ENCODE measurements at regions not wholly inside any gene's neighbourhood (a gene's known extent, or its start where the extent isn't known, plus 50 kb on each side); places are given as distances from the start of the nearest gene placed in this dataset.

GRCh38 chr1:234879147-234880080, 249.2 kb downstream of the TOMM20 start:
- Mint-ChIP-seq H3K36me3 (ENCODE audit: insufficient read depth in 1 of 3, low read depth in 3 of 3) (no peaks in the 10 kb centered on the region), H3K9me3 (no peaks in the 10 kb centered on the region), H3K4me3 (no peak overlapping the region), H3K27me3 (ENCODE audit: low read depth) (peaks cover 1% of the 10 kb centered on the region; the same call in 1 of the 2 replicates), H3K27ac (no peak overlapping the region), H3K4me1 (no peaks in the 10 kb centered on the region)
- Histone ChIP-seq H2BK20ac (ENCODE audit: low read depth, low read length, poor library complexity, severe bottlenecking) (no peak overlapping the region), H3K23ac (ENCODE audit: insufficient read length, low read depth, low read length) (no peak overlapping the region), H3K14ac (ENCODE audit: insufficient read depth, low read length) (no peak overlapping the region), H3K56ac (ENCODE audit: insufficient read length, low read depth, low read length) (no peak overlapping the region), H2BK120ac (ENCODE audit: low read depth, low read length, poor library complexity, severe bottlenecking) (no peak overlapping the region), H3K79me2 (ENCODE audit: insufficient read depth, low read length) (no peaks in the 10 kb centered on the region), H4K91ac (ENCODE audit: insufficient read length, low read depth, low read length) (no peak overlapping the region), H3K18ac (ENCODE audit: insufficient read length, low read depth, low read length) (no peak overlapping the region), H3K4me1 (ENCODE audit: insufficient read depth, low read length) (no peaks in the 10 kb centered on the region), H2AK5ac (ENCODE audit: insufficient read length, low read length) (no peak overlapping the region), H2BK12ac (ENCODE audit: insufficient read length, low read depth, low read length) (no peak overlapping the region), H3K4me2 (ENCODE audit: insufficient read depth, insufficient read length, low read length) (no peak overlapping the region), H3K23me2 (ENCODE audit: insufficient read length, low read depth, low read length, poor library complexity, severe bottlenecking) (no peaks in the 10 kb centered on the region), H2BK5ac (ENCODE audit: insufficient read length, low read length) (no peak overlapping the region), H3K9ac (ENCODE audit: extremely low read depth, insufficient read length, low read length) (no peak overlapping the region), H3K4ac (ENCODE audit: low read depth, low read length) (no peak overlapping the region), H3K27ac (ENCODE audit: insufficient read length, low read depth, low read length) (no peak overlapping the region), H3T11ph (ENCODE audit: low read length) (no peak overlapping the region), H2AFZ (ENCODE audit: low read length) (no peak overlapping the region), H4K8ac (replicated peaks; ENCODE audit: insufficient read length, low read depth, low read length) (no peak overlapping the region), H4K20me1 (ENCODE audit: control insufficient read depth, insufficient read depth, insufficient read length) (no peaks in the 10 kb centered on the region), H4K5ac (ENCODE audit: insufficient read length, low read depth, low read length) (no peak overlapping the region), H3K79me1 (ENCODE audit: insufficient read depth, low read depth, low read length, poor library complexity, severe bottlenecking) (no peaks in the 10 kb centered on the region), H3K27me3 (ENCODE audit: insufficient read depth, low read length) (no peaks in the 10 kb centered on the region), H3K9me3 (ENCODE audit: control insufficient read depth, low read depth, low read length) (no peaks in the 10 kb centered on the region), H2BK15ac (ENCODE audit: low read depth, low read length) (no peak overlapping the region)
- WGBS (ENCODE audit: extremely low coverage, insufficient read length, low lambda C conversion rate): 100% methylated on average over 1 of the region's 9 CpGs
- no peak for DNase-seq
- TF ChIP-seq CTCF (conservative IDR thresholded peaks at IDR 0.05): no peak

All from H9 (cell line).